Thyroid gland (tissue), 4 donors: ENCODE measurements at regions not wholly inside any gene's neighbourhood (a gene's known extent, or its start where the extent isn't known, plus 50 kb on each side); places are given as distances from the start of the nearest gene placed in this dataset.

Source experiments
- CTCF ChIP-seq, 6 experiments: fragments of 200-600 bp in 3 of 6; fragments of 450-650 bp in 3 of 6; sonication (generic) in 3 of 6; IDR thresholded peaks; one replicate each; pipeline ENCODE4 v1.5.1; 2016 to 2019; ENCODE audit warnings: antibody characterized with exemption in 6 of 6, mild to moderate bottlenecking in 2 of 6, inconsistent platforms in 1 of 6, moderate library complexity in 1 of 6
- POLR2A ChIP-seq, 2 donors: fragments of 450-650 bp; IDR thresholded peaks; one replicate each; pipeline ENCODE4 v1.6.1; 2017; ENCODE audit warnings: antibody characterized with exemption in 2 of 2, mild to moderate bottlenecking in 2 of 2, moderate library complexity in 1 of 2

- TF ChIP-seq CTCF (IDR thresholded peaks at IDR 0.05), result no peak
- no peak for TF ChIP-seq POLR2A (IDR thresholded peaks at IDR 0.05)
Measured at GRCh38 chr3:115284980-115285379, 137.9 kb upstream of the ZBTB20 start.
